ENCODE measurements at regions not wholly inside any gene's neighbourhood (a gene's known extent, or its start where the extent isn't known, plus 50 kb on each side); places are given as distances from the start of the nearest gene placed in this dataset.

DNA sequence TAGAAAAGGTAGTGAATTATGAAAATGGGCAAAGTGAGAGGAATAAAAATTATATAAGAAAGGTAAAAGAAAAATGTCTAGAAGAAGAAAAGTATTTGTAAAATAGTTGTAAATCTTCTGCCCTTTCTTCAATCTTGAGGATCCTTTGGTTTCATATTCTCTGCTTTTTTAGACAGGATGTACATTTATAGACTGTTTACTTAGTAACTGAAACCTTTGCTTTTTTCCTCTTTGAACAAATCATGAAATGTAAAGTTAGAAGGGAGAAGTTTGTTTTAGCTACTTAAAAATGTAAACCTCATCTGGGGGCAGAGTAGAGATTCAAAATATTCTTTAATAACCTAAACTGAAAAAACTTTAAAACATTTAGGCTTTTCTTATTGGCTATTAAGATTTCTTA, 150.4 kb upstream of the ITGA4 start:
- DNase-seq (ENCODE audit: low read depth, low spot score) = no peak
- no peak overlapping the region for H3K4me3 ChIP-seq (ENCODE audit: low read depth, low read length)
- TF ChIP-seq CTCF (IDR thresholded peaks at IDR 0.05; ENCODE audit: insufficient read depth, low read length, missing control alignments) = no peak
- POLR2A ChIA-PET = no interaction called here
- CTCF ChIA-PET = no interaction called here

- no peak overlapping the region for H3K4me3 ChIP-seq (ENCODE audit: low read depth, low read length)
- POLR2A ChIA-PET = interaction anchor here (0.6 kb wide), 1 partner anchor 11 kb away, joined by 3 read pairs; no protein-coding TSS in a partner anchor
- CTCF ChIA-PET = no interaction called here
- no peak for DNase-seq (ENCODE audit: low read depth, low spot score)
- TF ChIP-seq CTCF (IDR thresholded peaks at IDR 0.05; ENCODE audit: insufficient read depth, low read length, missing control alignments) = no peak
Measured at GRCh38 chr2:181307203-181307991, 149.8 kb upstream of the ITGA4 start.

DNA sequence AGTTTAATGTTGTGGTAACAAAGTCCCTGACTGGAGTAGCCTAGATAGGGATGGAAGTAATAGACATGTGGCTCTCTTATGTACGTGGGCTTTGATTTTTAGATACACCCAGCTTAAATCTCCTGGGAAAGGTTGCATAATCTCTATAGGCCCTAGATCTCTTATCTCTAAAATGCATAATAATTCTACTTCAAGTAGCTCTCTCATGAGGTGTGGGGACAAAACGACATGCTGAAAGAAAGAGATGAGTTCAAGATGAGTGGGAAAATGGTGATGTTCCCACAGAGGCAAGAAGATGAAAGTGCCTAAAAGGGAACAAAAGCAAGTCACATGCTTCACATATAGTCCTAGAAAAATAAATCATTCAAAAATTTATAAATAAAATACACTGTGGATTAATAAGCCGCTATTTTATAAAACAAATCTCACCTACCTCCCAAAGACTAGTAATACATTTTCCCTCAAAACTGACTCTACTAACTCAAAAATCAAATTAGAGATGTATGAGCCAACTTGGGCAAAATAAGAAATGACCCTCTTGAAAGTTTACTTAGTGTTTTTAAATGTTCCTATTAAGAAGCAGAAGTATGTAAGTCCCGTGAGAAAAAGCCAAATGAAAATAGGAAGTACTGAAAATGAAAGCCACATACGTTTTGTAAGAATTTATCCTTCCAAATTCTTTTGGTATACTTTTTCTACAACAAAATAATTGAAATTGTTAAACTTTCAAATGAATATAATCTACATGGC, 148.2 kb upstream of the ITGA4 start:
- H3K4me3 ChIP-seq (ENCODE audit: low read depth, low read length) = no peak overlapping the region
- DNase-seq (ENCODE audit: low read depth, low spot score) = no peak
- ChIA-PET POLR2A (no interaction called here), CTCF (no interaction called here)
- TF ChIP-seq CTCF (IDR thresholded peaks at IDR 0.05; ENCODE audit: insufficient read depth, low read length, missing control alignments) = no peak

- ChIA-PET CTCF (no interaction called here), POLR2A (no interaction called here)
- TF ChIP-seq CTCF (IDR thresholded peaks at IDR 0.05; ENCODE audit: insufficient read depth, low read length, missing control alignments) = no peak
- H3K4me3 ChIP-seq (ENCODE audit: low read depth, low read length) = no peak overlapping the region
- DNase-seq (ENCODE audit: low read depth, low spot score) = no peak
Measured at GRCh38 chr2:181309586-181309985, 147.6 kb upstream of the ITGA4 start.

DNA sequence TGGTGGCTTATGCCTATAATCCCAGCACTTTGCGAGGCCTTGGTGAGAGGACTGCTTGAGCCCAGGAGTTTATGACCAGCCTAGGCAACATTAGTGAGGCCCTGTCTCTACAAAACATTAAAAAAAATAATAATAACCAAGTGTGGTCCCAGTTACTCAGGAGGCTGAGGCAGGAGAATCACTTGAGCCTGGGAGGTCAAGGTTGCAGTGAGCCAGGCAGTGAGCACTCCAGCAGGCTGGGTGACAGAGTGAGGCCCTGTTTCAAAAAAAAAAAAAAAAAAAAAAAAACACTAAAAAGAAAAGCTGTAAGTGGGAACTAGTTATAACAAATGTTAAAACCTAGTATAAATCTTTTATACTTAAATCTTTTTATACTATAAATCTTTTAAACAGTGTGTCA, 146.2 kb upstream of the ITGA4 start:
- ChIA-PET CTCF (no interaction called here), POLR2A (no interaction called here)
- DNase-seq (ENCODE audit: low read depth, low spot score) = no peak
- no peak overlapping the region for H3K4me3 ChIP-seq (ENCODE audit: low read depth, low read length)
- TF ChIP-seq CTCF (IDR thresholded peaks at IDR 0.05; ENCODE audit: insufficient read depth, low read length, missing control alignments) = no peak

- TF ChIP-seq CTCF (IDR thresholded peaks at IDR 0.05; ENCODE audit: insufficient read depth, low read length, missing control alignments) = no peak
- DNase-seq (ENCODE audit: low read depth, low spot score) = no peak
- H3K4me3 ChIP-seq (ENCODE audit: low read depth, low read length) = no peak overlapping the region
- ChIA-PET CTCF (interaction anchor here (1.0 kb wide), 1 partner anchor 9 kb away, joined by 3 read pairs; no protein-coding TSS in a partner anchor), POLR2A (no interaction called here)
Measured at GRCh38 chr2:181311837-181312236, 145.3 kb upstream of the ITGA4 start.
